GM18499 (cell line): ENCODE measurements at regions not wholly inside any gene's neighbourhood (a gene's known extent, or its start where the extent isn't known, plus 50 kb on each side); places are given as distances from the start of the nearest gene placed in this dataset.
"Not testable (repeated sequence)": the region's sequence is repeated elsewhere in the genome, so short reads cannot be mapped to it uniquely, and the experiment has no call there.

Source experiments
- ATAC-seq: cut with Tn5 transposase; IDR thresholded peaks from one replicate; pipeline ENCODE4 v1.9.1; 2021; ENCODE audit warnings: moderate number of reproducible peaks; ENCODE audit not compliant: insufficient read depth, unreplicated experiment

DNA sequence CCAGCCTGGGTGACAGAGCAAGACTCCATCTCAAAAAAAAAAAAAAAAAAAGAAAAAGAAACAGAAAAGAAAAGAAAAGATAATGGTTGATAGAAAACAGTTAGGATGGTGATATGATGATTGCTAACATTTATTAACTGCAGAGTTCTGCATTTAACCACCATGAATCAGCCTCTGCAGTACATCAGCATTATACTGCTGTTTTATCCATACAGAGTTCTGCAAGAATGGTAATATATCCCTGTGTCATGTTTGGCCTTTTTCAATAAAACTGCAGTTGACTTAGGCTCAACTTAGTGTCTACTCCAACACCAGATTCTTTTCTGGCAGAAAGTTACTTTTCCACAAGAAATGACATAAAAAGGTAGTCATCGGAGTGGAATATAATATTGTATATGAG is 62.6 kb downstream of the DUSP6 start:
- ATAC-seq, result no peak

DNA sequence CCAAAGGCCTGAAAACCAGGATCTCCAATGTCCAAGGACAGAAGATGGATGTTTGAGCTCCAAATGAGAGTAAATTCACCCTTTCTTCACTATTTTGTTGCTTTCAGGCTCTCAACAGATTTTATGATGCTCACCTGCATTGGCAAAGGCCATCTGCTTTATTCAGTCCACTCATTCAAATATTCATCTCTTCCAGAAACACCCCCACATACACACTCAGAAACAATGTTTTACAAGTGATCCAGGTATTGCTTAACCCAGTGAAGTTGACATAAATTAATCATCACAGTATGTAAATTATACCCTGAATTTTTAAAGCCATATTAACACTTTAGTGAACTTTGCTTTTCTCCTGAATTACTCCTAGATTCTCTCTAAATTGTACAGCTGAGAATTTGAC is 63.3 kb downstream of the DUSP6 start:
- ATAC-seq, result no peak

DNA sequence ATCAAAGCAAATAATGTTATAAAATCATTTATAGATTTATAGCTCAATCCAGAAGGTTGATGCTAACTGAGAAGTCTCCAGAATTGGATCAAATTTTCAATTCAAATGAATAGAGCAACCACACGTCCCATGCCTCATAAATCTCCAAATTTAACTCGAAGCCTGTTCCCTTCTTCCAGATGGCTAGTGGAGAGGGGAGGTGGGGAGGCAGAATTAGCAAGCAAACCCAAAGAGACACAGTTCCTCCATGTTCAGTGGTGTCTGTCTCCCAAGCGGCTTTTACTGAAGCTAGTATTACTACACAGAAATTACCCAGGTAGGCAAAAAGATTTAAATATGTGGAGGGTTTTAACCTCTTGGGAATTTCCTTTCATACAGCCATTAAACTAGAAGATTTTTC is 65.8 kb downstream of the DUSP6 start:
- ATAC-seq, result no peak

DNA sequence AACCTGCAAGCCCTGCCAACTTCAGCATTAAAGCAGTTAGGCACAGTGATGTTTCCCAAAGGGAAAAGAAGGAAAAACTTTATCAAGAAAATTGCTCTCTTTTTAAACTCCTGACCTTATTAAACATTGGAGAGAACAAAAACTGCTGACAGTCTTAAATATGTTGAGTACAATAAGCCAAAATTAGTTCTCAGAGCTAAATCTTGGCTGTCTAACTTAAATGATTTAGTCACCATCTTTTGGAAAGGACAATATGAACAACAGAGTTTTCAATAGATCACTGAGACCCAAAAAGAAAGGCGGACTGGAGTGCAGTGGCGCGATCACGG is 70.8 kb downstream of the DUSP6 start:
- ATAC-seq, result no peak

DNA sequence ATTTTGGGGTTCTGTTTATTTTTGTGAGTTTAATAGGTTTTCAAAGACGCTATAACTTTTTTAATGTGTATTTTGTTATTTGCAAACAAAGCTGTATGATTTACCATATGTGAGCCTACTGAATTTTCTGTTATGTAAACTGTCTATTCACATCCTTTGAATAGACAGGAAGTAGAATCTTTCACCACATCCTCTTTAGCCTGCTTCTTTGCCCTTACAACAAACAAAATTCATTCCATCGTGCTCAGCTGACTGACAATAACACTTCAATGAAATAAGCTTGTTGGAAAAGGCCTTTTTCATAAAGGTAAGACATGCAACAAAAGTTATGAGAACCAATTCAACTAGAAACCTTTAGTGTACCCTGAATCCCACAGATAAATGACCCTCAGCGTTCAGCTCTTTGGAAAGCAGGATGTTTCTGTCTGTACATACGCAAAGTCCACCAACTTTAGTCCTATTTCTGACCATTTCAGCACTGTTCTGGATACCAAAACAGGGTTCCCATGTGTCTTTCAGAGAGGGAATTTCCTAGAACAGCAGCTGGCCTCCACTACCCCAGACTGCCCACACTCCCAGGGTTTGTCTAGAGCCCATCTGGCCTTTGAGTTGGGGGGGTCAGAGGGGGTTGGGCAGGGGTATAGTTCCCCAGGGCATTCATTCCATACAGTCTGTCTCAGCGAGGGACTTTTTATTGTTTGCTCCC is 71.3 kb downstream of the DUSP6 start:
- no peak for ATAC-seq

DNA sequence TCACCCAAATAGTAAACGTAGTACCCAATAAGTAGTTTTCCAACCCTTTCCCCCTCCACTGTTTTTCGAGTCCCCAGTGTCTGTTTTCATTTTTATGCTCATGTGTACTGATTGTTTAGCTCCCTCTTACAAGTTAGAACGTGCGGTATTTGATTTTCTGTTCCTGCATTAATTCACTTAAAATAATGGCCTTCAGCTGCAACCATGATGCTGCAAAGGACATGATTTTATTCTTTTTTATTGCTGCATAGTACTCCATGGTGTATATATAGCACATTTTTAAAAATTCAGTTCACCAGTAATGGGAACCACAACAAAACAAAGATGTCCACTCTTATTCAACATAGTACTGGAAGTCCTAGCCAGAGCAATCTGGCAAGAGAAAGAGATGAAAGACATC is 72.8 kb downstream of the DUSP6 start:
- ATAC-seq, result no peak

DNA sequence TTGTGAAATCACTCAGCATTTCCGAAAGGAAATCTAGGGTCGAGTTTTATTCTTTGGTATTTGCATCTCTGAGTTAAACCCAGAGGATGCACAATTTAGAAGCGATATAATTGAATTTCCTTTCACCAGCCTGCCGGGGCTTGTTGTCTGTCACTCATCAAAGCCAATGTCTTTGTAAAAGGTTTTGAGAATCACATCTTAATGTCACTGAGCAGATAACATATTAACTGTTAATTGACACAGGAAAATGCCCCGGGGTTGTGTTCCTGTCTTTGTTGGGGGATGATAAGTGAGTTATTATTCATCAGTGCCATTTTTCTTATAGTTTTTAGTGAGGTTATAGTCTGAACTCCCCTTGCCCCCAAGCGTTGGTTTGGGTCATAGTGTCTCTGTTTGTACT is 73.4 kb downstream of the DUSP6 start:
- ATAC-seq, result no peak

DNA sequence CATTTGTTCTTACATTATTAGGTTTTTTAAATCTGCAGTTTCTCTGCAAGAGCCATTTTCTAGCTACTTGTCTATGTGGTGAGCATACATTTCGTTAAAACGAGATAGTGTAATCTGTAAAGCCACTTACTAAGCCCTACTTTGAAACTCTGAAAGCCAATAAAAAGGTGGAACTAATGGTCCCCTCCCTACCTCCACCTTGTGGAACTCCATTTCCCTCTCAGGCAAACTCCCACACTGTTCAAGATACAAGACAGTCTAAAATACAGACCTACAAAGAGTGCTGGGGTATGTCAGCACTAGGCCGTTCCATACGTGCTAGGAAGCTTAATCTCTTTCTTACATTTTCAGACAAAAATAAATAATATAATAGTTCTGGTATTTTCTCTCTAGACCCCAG is 74.1 kb downstream of the DUSP6 start:
- ATAC-seq, result no peak

DNA sequence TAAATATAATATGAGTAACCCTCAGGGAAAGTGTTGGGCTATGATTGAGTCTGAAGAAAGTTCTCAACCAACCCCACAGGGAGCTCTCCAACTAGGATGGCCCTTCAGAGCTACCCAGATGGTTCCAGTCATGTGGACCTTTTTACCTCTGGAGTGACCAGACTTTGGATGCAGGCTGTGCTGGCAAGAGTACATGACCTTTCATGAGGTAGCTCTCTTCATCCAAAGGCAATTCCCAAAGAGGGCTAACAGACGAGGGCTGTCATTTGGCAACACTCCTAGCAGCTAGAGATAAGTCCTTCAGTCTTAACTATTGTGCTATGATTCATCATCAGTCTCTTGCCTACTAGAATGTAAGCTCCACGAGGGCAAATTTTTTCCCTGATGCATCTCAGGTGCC is 75.4 kb downstream of the DUSP6 start:
- ATAC-seq, result no peak

DNA sequence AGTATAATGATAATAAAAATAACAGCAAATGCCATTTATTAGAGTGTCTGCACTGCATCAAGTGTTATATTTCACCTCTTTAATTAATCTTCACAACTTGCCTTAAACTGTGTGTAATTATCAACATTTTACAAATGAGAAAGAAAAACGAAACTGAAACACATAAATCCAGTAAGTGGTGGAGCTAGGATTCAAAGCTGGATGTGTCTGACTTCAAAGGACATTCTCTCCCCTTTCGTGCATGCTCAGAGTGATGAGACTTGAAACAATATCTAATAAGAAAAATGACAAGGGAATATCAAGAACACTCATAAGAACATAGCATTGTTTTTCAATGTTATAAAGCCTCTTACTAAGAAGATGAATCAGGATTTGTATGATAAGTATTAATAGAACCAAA is 78.8 kb downstream of the DUSP6 start:
- ATAC-seq, result no peak

DNA sequence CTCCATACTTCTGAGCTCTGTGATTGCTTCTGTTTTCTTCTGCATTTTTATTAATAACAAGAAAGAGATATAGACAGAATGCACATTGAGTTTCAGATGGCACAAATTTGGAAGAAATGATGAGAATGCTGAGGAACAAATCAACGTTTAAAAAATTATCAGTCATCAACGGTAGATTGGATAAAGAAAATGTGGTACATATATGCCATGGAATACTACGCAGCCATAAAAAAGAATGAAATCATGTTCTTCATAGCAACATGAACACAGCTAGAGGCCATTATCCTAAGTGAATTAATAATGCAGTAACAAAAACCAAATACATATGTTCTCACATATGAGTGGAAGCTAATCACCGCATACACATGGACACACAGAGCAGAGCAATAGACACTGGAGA is 81.8 kb downstream of the DUSP6 start:
- no peak for ATAC-seq

DNA sequence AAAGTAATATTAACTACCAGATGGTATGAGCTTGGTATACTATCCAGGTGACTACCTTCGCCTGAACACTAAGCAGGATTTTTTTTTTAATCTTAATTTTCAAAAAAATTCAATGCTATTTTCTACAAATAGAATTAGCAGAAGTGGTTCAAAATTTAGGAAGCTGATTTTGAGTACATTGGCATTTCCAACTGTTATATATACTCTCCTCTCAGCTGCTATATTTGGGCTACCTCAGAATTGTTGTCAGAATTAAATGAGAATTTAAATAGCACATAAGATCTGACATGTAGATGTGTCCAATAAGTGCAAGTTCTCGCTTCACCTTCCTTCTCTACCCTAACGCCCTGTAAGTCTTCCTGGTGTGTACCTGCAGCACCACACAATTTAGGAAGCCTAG is 83.1 kb downstream of the DUSP6 start:
- no peak for ATAC-seq

DNA sequence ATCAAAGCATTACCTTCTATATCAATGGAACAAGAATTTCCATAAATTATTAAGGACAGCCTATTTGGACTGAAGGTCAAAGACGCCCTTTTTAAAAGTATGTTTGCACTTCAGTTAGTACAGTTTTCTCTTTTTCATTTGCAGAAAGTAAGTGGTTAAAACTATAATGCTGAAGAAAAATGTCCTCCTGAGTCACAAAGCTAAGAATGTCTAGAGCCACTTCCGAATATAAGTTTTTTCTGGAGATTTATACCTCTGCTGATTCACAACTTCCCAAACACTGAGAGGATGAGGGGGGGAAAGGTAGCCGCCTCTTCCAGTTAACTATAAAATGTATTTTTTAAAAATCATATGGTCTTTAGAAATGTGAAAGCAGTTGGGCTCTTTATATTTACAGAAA is 84.9 kb downstream of the DUSP6 start:
- no peak for ATAC-seq

DNA sequence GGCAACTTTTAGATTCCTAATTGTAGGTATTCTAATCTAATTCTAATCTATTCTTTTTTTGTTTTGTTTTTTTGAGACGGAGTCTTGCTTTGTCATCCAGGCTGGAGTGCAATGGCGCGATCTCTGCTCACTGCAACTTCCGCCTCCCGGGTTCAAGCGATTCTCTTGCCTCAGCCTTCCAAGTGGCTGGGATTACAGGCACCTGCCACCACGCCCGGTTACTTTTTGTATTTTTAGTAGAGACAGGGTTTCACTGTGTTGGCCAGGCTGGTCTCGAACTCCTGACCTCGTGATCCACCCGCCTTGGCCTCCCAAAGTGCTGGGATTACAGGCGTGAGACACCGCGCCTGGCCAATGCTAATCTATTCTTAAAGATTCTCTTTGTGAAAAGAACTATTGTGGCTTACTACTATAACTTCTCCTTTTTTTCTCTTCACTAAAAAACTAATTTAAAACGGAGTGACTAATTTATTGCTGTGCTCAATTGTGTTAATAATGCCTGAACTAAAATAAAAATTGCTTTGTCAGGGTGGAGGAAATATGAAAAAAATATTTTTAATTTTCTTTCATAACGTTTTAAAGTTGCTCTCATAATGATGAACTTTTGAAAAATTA is 85.6 kb downstream of the DUSP6 start:
- ATAC-seq, result not testable (repeated sequence)

DNA sequence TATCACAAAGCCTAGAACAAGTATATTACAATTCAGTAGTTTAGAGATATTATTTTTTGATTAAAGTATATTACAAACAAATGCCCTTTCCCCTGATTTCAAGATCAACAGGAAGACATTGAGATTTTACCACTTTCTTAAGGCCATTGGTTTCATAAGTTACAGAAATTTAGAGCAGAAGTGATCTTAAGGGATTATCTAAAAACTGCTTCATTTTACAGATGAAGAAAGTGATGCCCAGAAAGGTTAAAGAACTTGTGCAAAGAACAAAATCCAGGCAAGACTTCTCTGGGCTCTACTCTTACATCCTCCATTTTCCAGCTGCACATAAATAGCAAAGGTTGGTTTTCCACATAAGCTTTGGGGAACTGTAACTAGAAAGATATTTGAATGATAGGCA is 87.5 kb downstream of the DUSP6 start:
- no peak for ATAC-seq

DNA sequence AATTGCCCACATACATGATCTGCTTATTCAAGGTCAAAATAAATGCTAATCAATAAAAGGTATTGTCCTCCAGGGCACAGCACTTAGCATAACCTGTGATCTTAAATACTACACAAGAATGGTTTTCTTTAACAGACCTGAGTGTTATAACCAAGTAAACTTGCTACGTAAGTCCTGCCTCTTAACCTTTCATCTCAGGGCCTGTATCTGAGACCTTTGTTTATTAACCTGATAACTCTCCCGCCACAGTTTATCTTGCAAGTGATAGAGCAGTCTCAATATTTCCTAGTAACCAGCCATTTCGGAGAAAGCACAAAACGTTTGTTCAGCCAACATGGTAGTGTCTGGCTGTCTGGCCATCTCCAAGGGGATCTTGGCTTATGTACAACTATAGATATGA is 88.4 kb downstream of the DUSP6 start:
- ATAC-seq, result no peak

DNA sequence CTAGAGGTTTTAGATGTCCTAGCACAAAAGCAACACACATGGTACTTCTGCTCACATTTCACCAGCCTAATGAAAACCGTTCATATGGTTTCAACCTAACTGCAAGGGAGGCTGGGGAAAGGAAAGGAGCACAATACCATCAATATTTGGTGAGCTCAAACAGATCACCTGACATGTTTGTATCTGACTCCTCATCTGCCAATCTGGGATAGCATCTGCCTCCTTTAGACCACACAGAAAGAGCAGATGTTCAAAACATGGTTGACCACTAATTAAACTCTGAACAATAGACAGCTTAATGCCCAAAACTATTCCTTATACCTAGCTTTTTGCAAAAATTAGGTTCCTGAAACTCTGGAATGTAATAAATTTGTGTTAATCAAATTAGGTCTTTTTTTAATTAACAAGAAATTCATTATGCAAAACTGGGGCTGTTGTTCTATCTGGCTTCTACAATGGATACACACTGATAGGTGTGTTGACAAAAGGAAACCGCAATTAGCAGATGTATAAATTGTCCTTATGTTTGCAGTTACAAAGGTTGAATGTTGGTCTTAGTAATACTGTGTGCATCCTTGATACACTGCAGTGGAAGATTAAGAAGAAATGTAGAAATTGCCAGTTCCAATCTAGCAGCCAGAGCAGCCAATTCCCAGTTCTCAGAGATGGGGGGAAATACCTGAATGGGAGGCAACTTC is 89.3 kb downstream of the DUSP6 start:
- ATAC-seq, result no peak

DNA sequence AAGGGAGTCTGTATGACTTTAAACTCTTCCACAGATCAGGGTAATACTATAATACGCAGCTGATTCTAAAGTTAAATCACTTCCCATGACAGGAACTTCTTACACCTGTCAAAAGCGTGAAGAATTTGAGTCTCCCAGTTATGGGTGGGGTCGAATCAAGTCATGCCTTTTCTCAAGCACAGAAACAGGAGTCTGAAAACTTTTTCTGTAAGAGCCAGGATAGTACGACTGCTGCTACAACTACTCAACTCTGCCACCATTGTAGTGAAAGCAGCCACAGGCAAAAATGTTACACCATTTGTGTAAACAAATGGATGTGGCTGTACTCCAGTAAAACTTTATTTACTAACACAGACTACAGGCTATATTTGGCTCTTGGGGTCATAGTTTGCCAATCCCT is 90.3 kb downstream of the DUSP6 start:
- ATAC-seq, result no peak

DNA sequence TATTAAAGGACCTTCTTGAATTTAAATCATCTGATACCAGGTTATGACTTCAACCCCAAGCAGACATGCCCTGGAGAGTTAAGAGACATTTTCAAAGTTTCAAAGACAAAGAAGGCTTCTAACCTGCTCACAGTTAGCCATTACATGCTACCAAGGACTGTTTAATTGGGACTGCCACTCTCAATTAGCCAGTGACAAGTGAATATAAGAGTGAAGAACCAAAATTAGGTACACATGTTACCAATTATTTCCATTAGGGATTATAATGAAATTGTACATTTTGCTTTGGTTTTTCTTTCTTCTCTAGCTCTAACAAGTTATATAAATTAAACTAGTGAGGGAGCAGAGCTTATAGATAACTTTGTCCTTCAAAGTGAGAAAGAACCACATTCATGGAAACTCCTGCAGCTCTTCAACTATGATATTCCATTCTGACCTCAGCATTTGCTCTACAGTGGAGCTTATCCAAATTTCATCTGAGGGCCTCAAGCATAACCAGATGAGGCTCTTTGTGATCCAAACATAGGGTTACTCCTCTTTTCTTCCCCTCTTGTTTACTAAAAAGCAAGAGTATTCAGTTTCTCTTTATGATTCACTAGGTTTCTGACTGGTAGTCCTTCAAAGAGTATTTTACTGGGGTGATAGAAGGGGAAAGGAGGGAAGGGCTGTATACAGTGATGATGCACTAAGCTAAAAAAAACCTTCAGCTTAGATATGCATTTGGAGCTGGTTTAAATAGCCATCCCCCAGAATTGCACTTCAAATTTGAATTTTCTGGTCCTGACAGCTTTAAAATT is 91.3 kb downstream of the DUSP6 start:
- no peak for ATAC-seq

DNA sequence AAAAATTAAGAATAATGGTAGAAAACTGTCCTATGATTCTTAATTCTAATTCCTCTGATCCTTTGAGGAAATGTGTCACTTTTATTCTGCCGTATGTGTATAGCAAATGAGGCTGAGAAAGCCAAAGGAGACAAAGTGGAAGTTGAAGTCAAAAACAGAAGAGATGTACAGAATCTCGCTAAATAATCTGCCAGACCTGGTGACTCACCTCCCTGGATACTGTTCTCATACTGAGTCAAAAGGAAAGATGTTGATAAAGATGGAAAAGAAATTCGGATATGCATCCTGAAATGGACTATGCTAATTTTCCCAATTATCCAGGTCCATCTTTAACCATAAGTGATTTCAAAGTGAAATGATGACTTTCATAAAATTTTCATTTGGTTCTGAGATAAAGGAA is 92.5 kb downstream of the DUSP6 start:
- ATAC-seq, result no peak

DNA sequence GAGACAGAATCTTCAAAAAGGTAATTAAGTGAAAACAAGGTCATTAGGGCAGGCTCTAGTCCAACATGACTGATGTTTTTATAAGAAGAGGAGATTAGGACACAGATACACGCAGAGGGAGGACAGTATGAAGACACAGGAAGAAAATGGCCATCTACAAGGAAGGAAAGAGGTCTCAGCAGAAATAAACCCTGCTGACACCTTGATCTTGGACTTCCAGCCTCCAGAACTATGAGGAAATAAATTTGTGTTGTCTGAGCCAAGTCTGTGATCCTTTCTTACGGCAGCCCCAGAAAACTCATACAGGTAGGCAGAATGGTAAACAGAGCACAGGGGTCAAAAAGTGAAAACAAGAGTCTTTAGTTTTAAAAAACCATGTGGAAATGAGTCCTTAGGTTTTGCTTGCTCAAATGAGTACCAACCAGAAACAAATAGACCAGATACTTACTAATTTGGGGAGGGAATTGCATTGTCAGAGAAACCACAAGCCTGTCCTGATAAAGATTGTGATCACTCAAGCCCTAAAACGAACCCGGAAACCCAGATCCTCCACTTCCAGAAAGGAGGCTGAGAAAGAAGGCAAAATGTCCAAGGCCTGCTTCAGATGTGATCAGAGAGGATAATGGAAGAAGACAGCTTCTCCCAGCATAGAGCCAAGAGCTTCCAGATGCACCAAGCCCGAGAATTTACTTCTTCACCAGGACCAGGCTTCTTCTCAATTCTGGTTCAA is 93.9 kb downstream of the DUSP6 start:
- no peak for ATAC-seq
